IMR-90 (cell line): ENCODE measurements at regions not wholly inside any gene's neighbourhood (a gene's known extent, or its start where the extent isn't known, plus 50 kb on each side); places are given as distances from the start of the nearest gene placed in this dataset.
"Not testable (repeated sequence)": the region's sequence is repeated elsewhere in the genome, so short reads cannot be mapped to it uniquely, and the experiment has no call there.

Experiments
- ATAC-seq: fragments of 200-7000 bp; cut with Tn5 transposase; 2 replicates; pipeline ENCODE4 v1.9.1; 2020; ENCODE audit warnings: low read depth, mild to moderate bottlenecking, moderate library complexity
- BruUV-seq: library from RNA; stranded (reverse); fragments of 400-500 nt; replicated peaks from 2 replicates; lab custom pipeline; 2021; lab: Mats Ljungman, UMichigan
- CTCF ChIA-PET: fragments of 300-600 bp; formaldehyde crosslinking; extraction: SDS; loops from one replicate; lab custom pipeline; 2021; ENCODE audit warnings: antibody characterized with exemption; lab: Yijun Ruan, JAX
- POLR2A ChIA-PET: fragments of 300-600 bp; sonication (Branson Sonifier 250); formaldehyde crosslinking; loops from one replicate; lab custom pipeline; 2022; ENCODE audit warnings: antibody characterized with exemption; ENCODE audit not compliant: unreplicated experiment; lab: Charles Lee
- DNase-seq: peaks from one replicate; pipeline ENCODE4 v3.0.0; 2013
- H2AFZ ChIP-seq: replicated peaks from 2 replicates; pipeline ENCODE3; 2013; ENCODE audit warnings: low read length, mild to moderate bottlenecking; ENCODE audit not compliant: poor library complexity
- H2AK5ac ChIP-seq: 2 replicates; pipeline ENCODE4 v1.6.1; 2013; ENCODE audit warnings: low read depth, low read length, inconsistent platforms
- H2AK9ac ChIP-seq: replicated peaks from 2 replicates; pipeline ENCODE3; 2013; ENCODE audit warnings: mild to moderate bottlenecking, low read depth, low read length, moderate library complexity; ENCODE audit not compliant: poor library complexity
- H2BK120ac ChIP-seq: 2 replicates; pipeline ENCODE4 v1.6.1; 2013; ENCODE audit warnings: low read depth, low read length, inconsistent platforms
- H2BK15ac ChIP-seq: 3 replicates; pipeline ENCODE4 v1.6.1; 2013; ENCODE audit warnings: low read depth, low read length, inconsistent platforms
- H2BK20ac ChIP-seq: 2 replicates; pipeline ENCODE4 v1.6.1; 2013; ENCODE audit warnings: low read depth, mild to moderate bottlenecking, inconsistent platforms, low read length, moderate library complexity
- H2BK5ac ChIP-seq: 2 replicates; pipeline ENCODE4 v1.6.1; 2013; ENCODE audit warnings: mild to moderate bottlenecking, low read depth, low read length, inconsistent platforms; ENCODE audit not compliant: poor library complexity, severe bottlenecking
- H3K14ac ChIP-seq: replicated peaks from 2 replicates; pipeline ENCODE4 v1.6.1; 2013; ENCODE audit warnings: low read depth, low read length, inconsistent platforms
- H3K18ac ChIP-seq: 2 replicates; pipeline ENCODE4 v1.6.1; 2013; ENCODE audit warnings: low read depth, low read length, control low read depth
- H3K23ac ChIP-seq: 2 replicates; pipeline ENCODE4 v1.6.1; 2013; ENCODE audit warnings: low read depth, low read length, inconsistent platforms
- H3K27ac ChIP-seq: 2 replicates; pipeline ENCODE4 v1.5.1; 2013; ENCODE audit warnings: mild to moderate bottlenecking, control low read depth, low read length; ENCODE audit not compliant: insufficient read depth
- H3K27me3 ChIP-seq: 2 replicates; pipeline ENCODE4 v1.6.1; 2013; ENCODE audit warnings: low read length; ENCODE audit not compliant: control insufficient read depth, insufficient read depth
- H3K36me3 ChIP-seq: 2 replicates; pipeline ENCODE4 v1.6.1; 2013; ENCODE audit warnings: low read length, mixed read lengths; ENCODE audit not compliant: control insufficient read depth, insufficient read depth
- H3K4ac ChIP-seq: 2 replicates; pipeline ENCODE4 v1.6.1; 2013; ENCODE audit warnings: low read depth, low read length, inconsistent platforms
- H3K4me1 ChIP-seq: 2 replicates; pipeline ENCODE4 v1.6.1; 2013; ENCODE audit warnings: low read length, mixed read lengths; ENCODE audit not compliant: control insufficient read depth, insufficient read depth
- H3K4me2 ChIP-seq: 2 replicates; pipeline ENCODE4 v1.6.1; 2013; ENCODE audit warnings: low read depth, mild to moderate bottlenecking, control low read depth, low read length, moderate library complexity
- H3K4me3 ChIP-seq: 2 replicates; pipeline ENCODE4 v1.5.1; 2013; ENCODE audit warnings: low read depth, mild to moderate bottlenecking, control low read depth, low read length, moderate library complexity; ENCODE audit not compliant: insufficient read depth
- H3K56ac ChIP-seq: 2 replicates; pipeline ENCODE4 v1.6.1; 2013; ENCODE audit warnings: low read length, inconsistent platforms; ENCODE audit not compliant: insufficient read depth; ENCODE audit errors: extremely low read depth
- H3K79me1 ChIP-seq, 2 experiments: 2 replicates each; pipeline ENCODE4 v1.6.1; 2013; ENCODE audit warnings: low read length in 2 of 2, inconsistent platforms in 1 of 2, low read depth in 1 of 2
- H3K9ac ChIP-seq: 2 replicates; pipeline ENCODE4 v1.6.1; 2013; ENCODE audit warnings: low read depth, low read length, control low read depth
- H3K9me1 ChIP-seq: 2 replicates; pipeline ENCODE4 v1.6.1; 2013; ENCODE audit warnings: low read length, inconsistent platforms; ENCODE audit not compliant: insufficient read depth
- H3K9me3 ChIP-seq: 2 replicates; pipeline ENCODE4 v1.6.1; 2013; ENCODE audit warnings: low read length; ENCODE audit not compliant: control insufficient read depth, insufficient read depth
- H4K20me1 ChIP-seq: 2 replicates; pipeline ENCODE4 v1.6.1; 2013; ENCODE audit warnings: low read length, inconsistent platforms; ENCODE audit not compliant: insufficient read depth
- H4K5ac ChIP-seq: 2 replicates; pipeline ENCODE4 v1.6.1; 2013; ENCODE audit warnings: mild to moderate bottlenecking, low read depth, low read length, control low read depth
- H4K8ac ChIP-seq, 2 experiments: 2 replicates each; pipeline ENCODE4 v1.6.1; 2013; ENCODE audit warnings: low read depth in 2 of 2, low read length in 2 of 2, control low read depth in 1 of 2, inconsistent platforms in 1 of 2
- H4K91ac ChIP-seq: 2 replicates; pipeline ENCODE4 v1.6.1; 2013; ENCODE audit warnings: low read depth, low read length, inconsistent platforms; ENCODE audit not compliant: insufficient read depth
- ELK1 ChIP-seq: fragments of 150-350 bp; IDR thresholded peaks from 2 replicates; pipeline ENCODE4 v1.6.1; 2016; ENCODE audit warnings: low read depth, mild to moderate bottlenecking, low read length, moderate library complexity, borderline replicate concordance
- WGBS, 2 experiments: methylation state at CpG; one replicate each; pipeline versions ENCODE4 v1.1.5 to v1.1.7; 2013; ENCODE audit warnings: missing lambda C conversion rate in 2 of 2; ENCODE audit not compliant: insufficient read length in 1 of 2; ENCODE audit errors: extremely low coverage in 2 of 2; 5-methylcytosine and 5-hydroxymethylcytosine counted together
- dilution Hi-C: fragments of 300-500 bp; cut with HindIII; formaldehyde crosslinking; loops from one replicate; pipeline ENCODE4 v1.14.3; 2018; ENCODE audit warnings: low sequenced_read_pairs; ENCODE audit not compliant: unreplicated experiment
- in situ Hi-C: fragments of 300-500 bp; cut with MboI; formaldehyde crosslinking; loops from 3 replicates; pipeline ENCODE4 v1.14.3; 2019; ENCODE audit warnings: low sequenced_read_pairs, inconsistent platforms, mixed read lengths
- intact Hi-C: fragments of 100-400 bp; cut with micrococcal nuclease; formaldehyde crosslinking; loops from 2 replicates; pipeline ENCODE4 v1.10.0; 2022

DNA sequence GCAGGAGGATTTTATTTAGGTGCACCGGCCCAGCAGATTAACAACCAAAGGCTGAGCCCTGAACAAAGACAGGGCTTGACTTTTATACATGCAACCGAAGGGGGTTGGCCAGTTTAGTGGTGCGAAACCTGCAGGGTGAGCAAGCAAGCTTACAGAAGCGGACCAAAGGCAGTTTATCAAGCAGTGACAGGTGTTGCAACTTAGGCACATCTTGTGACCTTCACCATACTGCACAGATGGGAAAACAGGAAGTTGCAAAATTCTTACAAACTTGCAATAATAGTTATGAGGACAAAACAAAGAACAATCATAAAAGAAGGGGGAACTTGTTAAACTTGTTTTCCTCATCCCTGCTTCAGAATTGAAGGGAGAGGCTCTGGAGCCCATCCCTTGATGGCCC is 1265.1 kb downstream of the CDH8 start:
- Histone ChIP-seq H3K79me1 (no peaks in the 10 kb centered on the region), H3K36me3 (no peaks in the 10 kb centered on the region), H3K9ac (no peak overlapping the region), H2BK15ac (no peak overlapping the region), H2BK20ac (no peak overlapping the region), H3K27ac (no peak overlapping the region), H3K56ac (no peak overlapping the region), H4K5ac (no peak overlapping the region), H3K9me1 (no peaks in the 10 kb centered on the region), H4K20me1 (no peaks in the 10 kb centered on the region), H4K8ac (no peak overlapping the region), H3K18ac (no peak overlapping the region), H2BK5ac (no peak overlapping the region), H3K27me3 (no peaks in the 10 kb centered on the region), H2BK120ac (no peak overlapping the region), H3K23ac (no peak overlapping the region), H3K4ac (no peak overlapping the region), H2AK5ac (no peak overlapping the region), H3K14ac (no peak overlapping the region), H2AK9ac (no peak overlapping the region), H2AFZ (no peak overlapping the region), H3K4me1 (no peaks in the 10 kb centered on the region), H3K9me3 (peaks cover 4% of the 10 kb centered on the region; the same call in 1 of the 2 replicates), H3K4me2 (no peak overlapping the region), H3K4me3 (no peak overlapping the region), H4K91ac (no peak overlapping the region)
- BruUV-seq: no TSS peak
- no peak for DNase-seq
- dilution Hi-C loops: no loop called here
- ATAC-seq: no peak
- intact Hi-C loops: no loop called here
- POLR2A ChIA-PET: no interaction called here
- WGBS, 2 experiments: 20% methylated on average over 1 of the region's 4 CpGs; no CpG with 5 or more reads in 1 of the 2 experiments
- CTCF ChIA-PET: no interaction called here
- no peak for TF ChIP-seq ELK1
- in situ Hi-C loops: no loop called here

DNA sequence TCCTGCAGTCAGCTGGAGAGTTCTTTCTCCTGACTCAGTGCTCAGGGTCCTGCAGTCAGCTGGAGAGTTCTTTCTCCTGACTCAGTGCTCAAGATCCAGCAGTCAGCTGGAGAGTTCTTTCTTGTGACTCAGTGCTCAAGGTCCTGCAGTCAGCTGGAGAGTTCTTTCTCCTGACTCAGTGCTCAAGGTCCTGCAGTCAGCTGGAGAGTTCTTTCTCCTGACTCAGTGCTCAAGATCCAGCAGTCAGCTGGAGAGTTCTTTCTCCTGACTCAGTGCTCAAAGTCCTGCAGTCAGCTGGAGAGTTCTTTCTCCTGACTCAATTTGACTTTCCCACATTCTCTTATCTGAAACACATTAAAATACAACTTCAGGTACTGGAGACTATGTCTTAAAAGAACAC is 1265.9 kb downstream of the CDH8 start:
- H3K14ac ChIP-seq, H2BK120ac ChIP-seq, H3K4me1 ChIP-seq, DNase-seq, H2BK5ac ChIP-seq, POLR2A ChIA-PET, H3K4ac ChIP-seq, in situ Hi-C loops, H3K4me2 ChIP-seq, H4K91ac ChIP-seq, H3K4me3 ChIP-seq, H3K27ac ChIP-seq, H3K9me1 ChIP-seq, H2AK5ac ChIP-seq, H3K56ac ChIP-seq, H4K8ac ChIP-seq, H3K27me3 ChIP-seq, H3K36me3 ChIP-seq, intact Hi-C loops, H3K23ac ChIP-seq, dilution Hi-C loops, H2AFZ ChIP-seq, H3K18ac ChIP-seq, H2AK9ac ChIP-seq, ATAC-seq, H3K9ac ChIP-seq, BruUV-seq, H4K5ac ChIP-seq, H3K9me3 ChIP-seq, CTCF ChIA-PET, H2BK20ac ChIP-seq, H3K79me1 ChIP-seq, H4K20me1 ChIP-seq, H2BK15ac ChIP-seq: not testable (repeated sequence)
